ENCODE measurements at regions not wholly inside any gene's neighbourhood (a gene's known extent, or its start where the extent isn't known, plus 50 kb on each side); places are given as distances from the start of the nearest gene placed in this dataset.

DNA sequence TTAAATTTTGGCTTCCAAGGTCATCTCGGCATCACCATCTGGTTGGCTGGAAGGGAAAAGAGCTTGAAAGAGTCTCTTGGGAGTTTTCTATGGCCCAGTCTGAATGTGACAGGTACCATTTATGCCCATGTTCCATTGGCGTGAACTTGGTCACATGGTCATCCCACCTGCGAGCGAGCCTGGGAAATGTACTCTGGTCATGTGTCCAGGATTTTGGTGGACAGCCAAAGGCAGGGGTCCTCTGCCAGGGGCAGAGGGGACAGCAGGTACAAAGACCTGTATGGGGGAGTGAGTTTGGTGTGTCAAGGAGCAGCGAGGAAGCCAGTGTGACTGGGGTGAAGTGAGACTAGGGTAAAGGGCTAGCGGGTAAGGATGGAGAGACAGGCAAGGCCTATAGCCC is 112.6 kb downstream of the CDC5L start:
- no peak for DNase-seq

DNA sequence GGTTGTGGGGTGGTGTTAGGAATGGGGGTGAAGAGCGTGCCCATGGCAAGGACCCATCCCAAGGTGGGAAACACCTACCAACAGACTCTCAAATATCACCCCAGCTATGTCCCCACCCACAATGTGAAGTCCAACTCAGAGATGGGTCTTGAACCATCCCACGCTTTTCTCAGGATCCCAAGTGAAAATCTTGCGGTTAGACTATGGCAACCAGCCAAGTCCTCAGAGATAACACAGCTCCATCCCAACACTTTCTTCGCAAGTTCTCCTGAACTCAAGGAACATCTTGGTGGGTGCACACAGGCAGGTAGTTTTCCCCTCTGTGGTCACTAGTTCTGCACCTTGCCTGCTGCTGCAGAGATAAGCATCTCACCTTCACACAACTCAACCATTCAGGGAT is 116.0 kb downstream of the CDC5L start:
- DNase-seq = no peak

DNA sequence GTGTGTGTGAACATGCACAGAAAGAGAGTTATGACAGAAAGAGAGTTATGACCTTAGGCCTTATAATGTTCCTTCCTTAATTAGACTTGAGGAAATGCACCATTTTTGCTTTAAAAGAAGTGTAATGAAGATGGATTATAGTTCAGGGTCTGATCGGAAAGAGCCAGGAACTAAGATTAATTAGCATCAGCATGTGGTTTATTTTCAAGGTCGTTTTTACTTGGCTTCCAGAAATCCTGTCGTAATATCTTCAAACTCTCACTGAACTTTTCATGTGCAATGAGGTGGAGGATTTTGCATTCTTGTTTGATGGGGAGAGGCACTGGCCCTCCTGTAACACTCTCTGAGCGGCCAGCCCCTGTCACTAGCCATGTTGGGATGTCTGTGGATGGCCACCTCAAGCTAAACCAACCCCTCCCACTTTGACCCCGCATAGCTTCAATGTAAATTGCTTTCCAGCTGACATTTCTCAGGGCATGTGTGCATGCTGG is 116.8 kb downstream of the CDC5L start:
- DNase-seq = peak; percentile 47

DNA sequence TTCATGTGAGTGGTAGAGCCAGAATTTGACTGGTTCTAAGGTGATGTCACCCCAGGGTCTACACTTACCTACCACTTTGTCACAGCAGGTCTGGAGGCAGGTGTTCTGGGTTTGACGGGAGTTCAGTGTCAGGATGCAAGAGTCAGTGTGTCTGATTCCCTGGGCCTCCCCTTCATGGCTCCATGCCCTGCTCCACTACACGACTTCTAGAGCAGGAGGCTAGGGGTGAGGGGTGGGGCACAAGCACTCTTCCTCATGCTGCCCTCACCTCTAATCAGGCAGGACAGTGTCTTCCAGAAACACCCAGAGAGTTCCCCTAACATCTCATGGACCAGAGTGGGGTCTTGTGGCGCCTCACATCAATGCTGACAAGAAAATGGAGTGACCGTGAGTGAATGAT is 118.2 kb downstream of the CDC5L start:
- no peak for DNase-seq

DNA sequence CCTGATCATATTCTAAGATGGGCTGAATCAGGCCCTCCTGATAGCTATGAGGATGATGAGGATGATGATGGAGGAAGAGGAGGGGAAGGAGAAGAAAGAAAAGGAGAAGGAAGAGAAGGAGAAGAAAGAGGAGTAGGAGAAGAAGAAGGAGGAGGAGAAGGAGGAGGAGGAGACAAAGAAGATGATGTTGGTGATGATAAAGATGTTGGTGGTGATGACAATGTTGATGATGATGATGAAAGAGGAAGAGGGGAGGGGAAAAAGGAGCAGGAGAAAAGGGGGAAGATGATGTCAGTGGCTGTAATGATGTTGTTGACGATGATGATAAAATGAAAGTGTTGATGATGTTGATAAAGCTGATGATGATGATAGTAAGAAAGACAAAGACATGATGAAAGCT is 119.5 kb downstream of the CDC5L start:
- DNase-seq = no peak

DNA sequence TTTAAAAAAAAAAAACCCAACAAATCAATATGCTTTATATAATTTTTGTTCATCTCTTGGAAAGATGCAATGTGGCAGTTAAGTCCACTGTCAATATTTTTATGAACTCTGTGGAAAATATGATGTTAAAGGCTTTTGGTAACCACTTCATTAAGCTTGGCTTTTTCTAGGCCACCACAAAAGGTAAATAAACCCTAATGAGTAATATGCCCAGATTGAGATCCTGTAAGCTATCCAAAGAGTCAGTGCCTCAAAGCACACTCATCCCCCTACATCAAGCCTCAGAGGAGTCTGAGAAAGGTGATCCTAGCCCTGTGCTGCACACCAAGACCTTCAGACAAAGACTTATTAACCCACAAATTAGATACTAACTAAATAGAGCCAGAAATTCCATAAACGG is 121.1 kb downstream of the CDC5L start:
- DNase-seq = peak; percentile 69

DNA sequence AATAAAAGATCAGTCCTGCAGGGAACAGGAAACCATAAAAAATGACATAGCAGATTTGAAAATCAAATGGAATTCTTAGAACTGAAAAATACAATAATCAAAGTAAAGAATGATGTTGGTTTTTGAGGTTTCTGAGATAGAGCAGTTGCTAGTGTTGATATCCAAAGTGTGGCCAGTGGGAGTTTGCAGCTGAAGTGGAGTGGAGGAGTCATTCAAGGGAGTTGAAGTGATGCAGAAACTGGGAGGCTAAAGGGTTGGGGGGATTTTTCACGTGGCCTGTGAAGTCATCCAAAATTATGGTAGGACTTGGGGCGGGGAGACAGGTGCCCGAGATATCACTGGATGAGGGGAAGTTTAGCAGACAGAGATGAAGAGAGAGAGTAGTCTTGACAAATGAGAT is 123.6 kb downstream of the CDC5L start:
- no peak for DNase-seq

DNA sequence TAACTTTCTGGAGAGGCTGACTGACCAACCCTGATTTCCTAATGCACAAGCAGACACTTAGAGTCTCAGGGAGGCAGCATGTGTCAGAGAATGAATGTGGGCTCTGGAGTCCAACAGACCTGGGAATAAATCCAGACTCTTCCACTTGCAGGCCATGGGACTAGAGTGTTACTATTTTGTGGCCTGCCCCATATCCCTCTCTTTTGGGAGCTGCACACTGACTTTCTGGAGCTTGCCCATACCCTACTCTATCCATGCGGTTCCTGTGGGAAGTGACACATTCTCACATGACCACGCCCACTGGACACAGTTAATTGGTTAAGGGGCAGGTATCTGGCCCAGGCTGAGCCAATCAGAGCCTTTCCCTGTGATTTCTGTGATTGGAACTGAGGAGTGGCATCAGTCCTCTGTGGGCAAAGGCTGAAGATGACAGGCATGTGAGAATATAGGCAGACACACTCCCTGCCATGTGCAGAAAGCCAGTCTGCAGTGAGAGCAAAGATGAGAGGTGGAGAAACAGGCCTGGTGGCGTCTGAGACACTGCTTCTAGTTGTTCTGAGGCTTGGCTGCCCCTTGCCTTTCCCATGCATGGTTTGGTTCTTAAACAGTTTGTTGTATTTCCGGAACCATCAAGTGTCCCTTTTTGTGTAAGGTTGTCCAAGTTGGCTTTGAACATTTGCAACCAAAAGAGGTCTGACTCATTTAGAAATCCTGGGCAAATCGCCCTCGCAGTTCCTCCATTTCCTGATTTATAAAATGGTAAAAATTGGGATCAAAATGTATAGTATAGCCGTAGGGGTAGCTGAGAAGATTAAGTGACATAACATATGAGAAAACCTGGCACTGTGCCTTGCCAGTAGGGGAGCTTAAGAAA is 125.6 kb downstream of the CDC5L start:
- no peak for DNase-seq

DNA sequence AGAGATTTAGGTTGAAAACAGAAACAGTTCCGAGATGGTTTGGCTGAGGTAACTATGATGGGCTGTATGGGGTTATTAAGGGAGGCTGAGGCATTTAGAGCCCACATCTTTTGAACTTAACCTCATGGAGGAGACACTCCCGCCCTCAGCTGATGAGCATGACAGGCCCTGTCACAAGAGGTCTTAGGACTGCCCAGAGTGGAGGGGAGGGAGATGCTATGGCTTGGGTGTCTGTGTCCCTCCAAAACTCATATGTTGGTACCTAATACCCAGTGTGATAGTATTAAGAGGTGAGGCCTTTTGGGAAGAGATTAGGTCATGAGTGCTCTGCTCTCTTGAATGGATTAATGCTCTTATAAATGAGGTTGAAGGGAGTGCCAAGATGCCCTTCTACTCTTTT is 126.6 kb downstream of the CDC5L start:
- DNase-seq = no peak

DNA sequence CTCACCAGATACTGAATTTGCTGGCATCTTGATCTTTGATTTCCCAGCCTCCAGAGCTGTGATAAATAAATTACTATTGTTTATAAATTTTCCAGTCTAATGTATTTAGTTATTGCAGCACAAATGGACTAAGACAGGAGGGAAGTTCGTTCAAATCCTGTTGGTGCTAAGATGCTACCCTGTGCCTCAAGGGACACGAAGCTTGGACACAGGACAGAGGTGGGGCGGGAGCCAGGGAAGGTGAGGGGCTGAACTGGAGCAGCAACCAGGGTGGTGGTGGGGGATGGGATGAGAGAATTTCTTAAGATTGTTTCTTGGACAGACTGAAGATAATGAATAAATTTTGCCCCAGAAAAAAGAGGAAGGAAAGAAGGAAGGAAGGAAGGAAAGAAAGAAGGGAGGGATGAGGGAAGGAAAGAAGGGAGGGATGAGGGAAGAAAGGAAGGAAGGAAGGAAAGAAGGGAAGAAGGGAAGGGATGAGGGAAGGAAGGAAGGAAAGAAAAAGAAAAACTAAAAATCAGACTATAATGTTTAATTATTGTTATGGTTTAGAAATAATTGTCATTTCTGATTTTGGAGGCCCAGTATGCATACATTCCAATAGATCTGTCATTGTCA is 127.2 kb downstream of the CDC5L start:
- DNase-seq = no peak

DNA sequence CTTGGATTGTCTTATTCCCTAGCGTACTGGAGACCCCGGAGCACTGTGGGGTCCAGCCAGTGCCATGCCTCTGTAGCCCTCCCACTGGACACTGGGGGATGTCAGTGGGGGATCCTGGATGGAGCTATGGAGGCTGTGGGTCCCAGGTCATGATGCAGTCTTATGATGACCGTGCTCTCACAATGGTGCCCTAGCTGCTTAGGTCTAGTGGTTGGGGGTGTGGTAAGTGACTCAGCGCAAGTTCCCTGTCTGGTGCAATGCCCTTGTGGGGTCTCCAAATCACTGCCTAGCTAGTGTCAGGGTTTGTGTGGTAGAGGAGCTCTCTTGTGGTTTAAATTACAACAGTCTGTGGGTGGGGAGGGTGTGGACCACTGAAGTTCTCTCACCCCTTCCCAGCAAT is 135.4 kb downstream of the CDC5L start:
- DNase-seq = no peak

DNA sequence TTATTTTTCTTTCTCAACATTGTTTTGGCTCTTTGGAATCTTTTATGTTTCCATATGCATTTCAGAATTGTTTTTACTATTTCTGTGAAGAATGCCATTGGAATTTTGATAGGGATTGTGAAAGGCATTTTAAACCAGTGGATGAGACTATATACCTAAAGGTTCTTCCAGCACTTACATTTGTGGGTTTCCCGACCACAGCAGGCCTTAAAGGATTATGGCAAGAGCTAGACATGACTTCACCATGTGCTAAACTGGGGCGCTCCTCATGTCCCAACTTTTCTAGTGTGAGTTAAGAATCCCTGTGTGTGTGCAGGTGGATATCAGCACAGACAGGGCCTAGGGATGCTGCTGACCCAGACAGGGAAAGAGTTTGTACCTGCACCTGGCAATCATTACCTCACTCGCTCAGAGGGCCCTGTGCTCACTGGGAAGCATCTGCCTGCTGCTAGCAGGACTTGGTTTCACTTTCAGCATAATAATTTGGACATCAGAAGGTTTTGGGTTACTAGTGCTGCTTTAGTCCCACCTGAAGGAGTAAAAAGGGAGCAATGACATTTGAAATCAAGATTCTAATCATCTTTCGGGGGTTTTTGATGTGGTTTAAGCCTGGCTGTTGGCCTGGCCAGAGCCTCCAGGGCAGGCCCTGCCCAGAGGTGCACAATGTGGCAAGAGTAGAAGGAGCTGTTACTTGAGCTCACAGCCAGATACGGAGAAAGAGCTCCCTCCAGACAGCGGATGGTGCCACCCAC is 137.1 kb downstream of the CDC5L start:
- DNase-seq = peak; percentile 17

DNA sequence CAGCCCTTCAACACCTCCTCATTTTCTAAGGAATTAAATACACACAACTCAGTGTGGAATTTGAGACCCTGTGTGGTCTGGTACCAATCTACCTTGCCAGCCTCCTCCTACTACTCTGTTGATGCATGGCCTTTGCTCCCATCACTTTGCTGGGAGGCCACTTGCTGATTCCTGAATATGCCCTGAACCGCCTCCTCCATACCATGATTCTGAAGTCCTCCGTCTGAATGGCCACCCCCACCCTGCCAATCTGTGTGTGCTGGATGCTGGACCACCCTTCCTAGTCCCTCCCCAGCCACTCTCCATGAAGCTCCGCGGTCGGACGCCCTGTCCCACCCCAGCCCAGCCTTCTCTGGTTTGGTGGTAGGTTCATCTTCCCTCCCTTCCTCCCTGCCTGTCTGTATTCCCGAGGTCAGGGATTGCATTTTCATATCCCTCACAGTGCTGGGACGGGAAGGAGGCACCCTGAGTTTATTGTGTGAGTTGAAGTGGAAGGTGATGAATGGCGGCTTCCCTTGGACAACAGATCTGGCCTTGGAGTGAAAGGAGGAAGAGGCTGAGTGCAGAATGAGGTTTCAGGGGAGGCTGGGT is 138.3 kb downstream of the CDC5L start:
- DNase-seq = no peak

DNA sequence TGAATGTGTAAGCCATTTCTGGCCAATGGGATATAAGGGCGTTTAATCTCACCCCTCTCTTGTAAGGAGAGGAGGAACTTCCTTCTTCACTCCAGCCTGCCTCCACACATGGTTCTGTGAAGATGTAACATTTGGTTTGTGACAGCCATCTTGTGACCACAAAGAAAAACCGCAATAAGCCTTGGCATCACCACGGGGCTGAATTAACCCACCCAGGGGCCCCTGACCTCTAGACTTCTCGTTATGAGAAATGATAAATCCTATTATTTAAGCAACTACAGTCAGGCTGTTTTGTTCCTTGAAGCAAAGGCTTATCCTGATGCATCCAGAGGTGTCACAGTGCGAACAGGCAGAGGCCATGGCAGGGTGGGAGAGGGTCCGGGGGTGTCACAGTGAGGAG is 139.7 kb downstream of the CDC5L start:
- peak; percentile 57 for DNase-seq

DNA sequence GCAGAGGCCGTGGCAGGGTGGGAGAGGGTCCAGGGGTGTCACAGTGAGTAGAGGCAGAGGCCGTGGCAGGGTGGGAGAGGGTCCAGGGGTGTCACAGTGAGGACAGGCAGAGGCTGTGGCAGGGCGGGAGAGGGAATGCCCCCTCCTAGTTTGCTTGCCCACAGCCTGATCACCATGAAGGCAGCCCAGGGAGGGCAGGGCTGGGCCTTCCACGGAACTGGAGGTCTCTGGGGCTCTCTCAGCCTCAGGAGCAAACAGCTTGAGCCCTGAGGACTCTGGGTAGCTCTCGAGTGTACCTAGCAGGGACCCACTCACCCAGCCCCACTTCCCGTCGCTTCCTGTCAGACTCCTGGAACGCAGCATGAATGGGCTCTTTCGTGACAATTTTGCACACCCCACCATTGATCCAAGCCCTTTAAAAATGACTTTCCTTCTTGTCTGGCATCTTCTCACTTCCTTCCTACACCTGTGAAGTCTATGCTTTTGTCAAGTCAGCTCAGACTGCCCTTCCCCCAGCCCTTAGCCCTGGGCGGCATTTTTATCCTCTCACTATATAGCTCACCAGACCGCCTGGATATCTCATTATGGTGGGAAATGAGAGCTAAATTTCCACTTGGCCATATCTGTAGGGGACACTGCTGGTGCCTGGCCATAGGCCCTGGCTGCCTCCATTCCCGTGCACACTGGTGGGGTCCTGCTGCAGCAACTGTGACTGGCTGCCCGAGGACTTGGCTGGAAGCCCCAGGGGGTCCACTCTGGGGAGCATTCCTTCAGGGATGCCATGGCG is 140.3 kb downstream of the CDC5L start:
- DNase-seq = no peak

DNA sequence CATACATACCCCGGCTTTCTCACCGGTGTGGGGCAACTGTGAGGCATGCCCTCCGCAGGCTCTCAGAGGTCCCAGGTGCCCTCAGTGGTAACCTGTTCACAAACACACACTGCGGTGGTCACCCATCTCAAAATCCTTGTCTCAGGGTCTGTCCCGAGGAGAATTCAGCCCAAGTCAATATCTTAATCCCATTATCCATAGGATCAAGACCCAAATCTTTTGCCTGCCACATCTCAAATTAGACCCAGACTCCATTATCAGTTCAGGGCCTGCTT is 140.8 kb downstream of the CDC5L start:
- no peak for DNase-seq

DNA sequence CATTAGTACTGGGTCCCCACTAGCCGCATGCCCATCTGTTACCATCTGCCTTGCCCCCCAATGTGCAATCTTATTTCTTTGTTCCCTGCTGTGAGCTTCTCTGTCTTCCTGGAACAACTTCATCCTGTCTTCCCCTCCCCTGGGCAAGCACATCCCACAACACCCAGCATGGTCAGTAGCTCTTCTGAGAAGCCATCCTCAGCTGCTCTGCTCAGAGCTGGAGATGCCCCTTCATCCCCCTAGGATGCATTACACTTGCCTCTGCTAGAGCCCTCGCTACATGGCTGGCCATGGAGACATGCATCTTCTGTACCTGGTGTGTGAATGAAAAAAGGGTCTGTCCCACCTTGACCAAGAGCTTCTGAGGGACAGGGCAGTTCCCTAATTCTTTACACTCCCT is 141.2 kb downstream of the CDC5L start:
- no peak for DNase-seq

DNA sequence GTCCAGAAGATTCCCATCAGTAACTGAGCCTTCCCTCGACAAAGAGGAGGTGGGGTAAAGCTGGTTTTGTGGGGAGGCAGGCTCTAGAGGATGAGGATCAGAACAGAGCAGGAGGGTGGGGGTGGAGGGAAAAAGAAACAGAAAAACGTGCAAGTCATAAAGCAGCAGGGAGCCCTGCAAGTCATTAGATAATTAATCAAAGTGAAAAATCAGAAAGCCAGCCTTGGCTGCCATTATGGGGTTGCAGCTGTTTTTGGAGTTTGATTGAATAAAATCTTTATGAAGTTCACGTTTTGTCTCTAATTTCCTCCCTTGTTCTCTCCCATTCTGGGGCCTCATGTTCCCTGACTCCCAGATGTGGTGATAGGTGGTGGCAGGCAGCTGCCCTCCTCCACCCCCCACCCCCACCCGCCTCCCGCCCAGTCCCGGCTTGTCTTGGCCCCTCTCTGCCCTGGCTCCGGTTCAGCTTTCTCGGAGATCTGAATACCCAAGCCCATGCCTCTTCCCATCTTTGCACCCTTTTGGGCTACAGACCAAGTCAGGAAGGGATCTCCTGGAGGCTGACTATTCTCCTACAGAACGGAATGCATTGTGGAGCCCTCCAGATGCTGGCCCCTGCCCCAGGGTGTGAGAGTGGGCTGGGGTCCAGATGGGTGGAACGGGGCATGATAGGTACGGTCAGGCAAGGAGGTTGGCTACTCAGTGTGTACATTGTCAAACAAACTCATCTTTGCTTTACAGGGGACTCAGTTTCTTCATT is 141.8 kb downstream of the CDC5L start:
- DNase-seq = peak; percentile 21

DNA sequence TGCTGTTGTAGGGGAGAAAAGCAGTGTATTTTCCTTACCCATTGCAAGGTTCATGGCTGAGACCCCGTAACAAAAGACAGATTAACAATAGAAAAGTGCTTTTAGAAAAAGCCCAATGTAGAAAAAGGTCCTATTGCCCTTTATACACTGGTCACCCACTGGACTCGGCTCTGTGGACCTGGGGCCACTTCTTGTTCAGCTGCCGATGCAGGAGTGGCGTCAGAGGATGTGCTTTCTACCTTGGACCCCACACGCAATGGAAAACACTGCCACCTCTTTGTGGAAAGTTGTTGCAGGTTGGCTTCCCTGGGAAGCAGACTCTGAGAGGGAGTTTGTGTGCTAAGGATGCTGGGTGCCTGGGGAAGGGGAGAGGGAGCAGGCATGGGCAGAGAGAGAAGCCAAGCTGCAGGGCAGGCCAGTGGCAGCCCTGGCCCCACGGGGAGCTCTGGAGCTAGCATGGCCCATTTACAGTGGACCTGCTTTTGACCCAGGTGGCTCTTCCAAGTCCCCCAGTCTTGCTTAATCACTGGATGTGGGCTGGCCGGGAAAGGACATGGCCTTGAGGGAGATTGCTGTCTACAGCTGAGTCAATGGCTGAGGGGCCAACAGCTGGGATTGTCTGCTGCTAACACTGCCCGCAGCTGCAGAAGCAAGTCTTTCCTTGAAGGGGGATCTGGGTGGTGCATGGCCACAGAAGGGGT is 142.9 kb downstream of the CDC5L start:
- DNase-seq = no peak

DNA sequence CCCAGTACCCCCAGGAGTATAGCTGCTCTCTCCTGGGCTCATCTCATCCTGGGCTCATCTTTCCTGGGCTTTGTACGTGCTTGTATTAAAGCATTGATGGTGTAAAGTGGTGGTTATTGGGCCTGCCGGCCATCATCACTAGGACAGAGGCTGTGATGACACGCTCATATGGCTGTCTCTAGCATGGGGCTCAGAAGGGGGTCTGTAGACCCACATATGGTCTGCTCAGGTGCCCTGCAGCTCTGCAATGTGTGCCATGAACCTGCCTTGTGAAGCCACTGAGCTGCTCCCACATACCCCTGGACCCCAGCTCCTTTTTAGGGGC is 143.4 kb downstream of the CDC5L start:
- DNase-seq = no peak

DNA sequence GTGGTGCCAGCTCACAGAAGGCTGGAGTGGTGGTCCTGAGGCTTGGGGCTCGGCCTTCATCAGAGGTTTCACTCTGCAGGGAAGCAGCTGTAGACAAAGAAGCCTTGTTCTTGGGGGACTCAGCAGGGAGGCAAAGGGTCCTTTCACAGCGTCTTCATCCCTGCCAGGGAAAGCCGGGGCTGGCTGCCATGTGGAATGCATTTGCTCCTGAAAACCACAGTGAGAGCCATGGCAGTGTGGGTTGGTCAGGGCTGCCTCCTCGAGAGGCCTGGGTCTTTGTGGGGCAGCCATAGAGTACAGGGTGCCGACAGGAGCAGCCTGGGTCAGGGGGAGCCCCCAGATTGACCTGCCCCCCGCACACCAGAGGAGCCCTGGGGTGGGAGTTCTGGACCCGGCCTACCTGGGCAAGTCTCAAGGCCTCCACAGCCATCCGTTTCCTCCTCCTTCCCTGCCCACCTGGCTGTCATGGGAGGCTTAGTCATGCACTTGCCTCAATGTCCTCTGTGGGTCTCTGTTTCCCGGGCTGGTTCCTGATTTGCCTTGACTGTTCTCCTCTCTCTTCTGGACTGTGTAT is 144.0 kb downstream of the CDC5L start:
- DNase-seq = no peak
